ENCODE measurements at regions not wholly inside any gene's neighbourhood (a gene's known extent, or its start where the extent isn't known, plus 50 kb on each side); places are given as distances from the start of the nearest gene placed in this dataset.
A peak's percentile ranks its signal among the peaks of the same experiment; 100 is the strongest.

- no peak for TF ChIP-seq ATF6 (CRISPR knock-in tag; conservative IDR thresholded peaks at IDR 0.05)
- peak; percentile 84; the same call in 1 of the 2 replicates for TF ChIP-seq ARID3A (IDR thresholded peaks at IDR 0.05; ENCODE audit: low read depth, low read length)
- TF ChIP-seq SOX13 (IDR thresholded peaks at IDR 0.05) = no peak
- peak in 1 of 2 experiments; percentile 63; a peak in 2 of 4 replicates for TF ChIP-seq SOX13 (CRISPR knock-in tag; conservative IDR thresholded peaks at IDR 0.05 in 1 of 2, IDR thresholded peaks at IDR 0.05 in 1 of 2)
- TF ChIP-seq ATF2 (CRISPR knock-in tag; IDR thresholded peaks at IDR 0.05) = no peak
- TF ChIP-seq NBN (conservative IDR thresholded peaks at IDR 0.05) = no peak
- no peak for TF ChIP-seq KDM3A (CRISPR knock-in tag; IDR thresholded peaks at IDR 0.05; ENCODE audit: low read depth)
- TF ChIP-seq THAP11 (CRISPR knock-in tag; IDR thresholded peaks at IDR 0.05) = peak; percentile 37
- TF ChIP-seq ZNF138 (CRISPR knock-in tag; IDR thresholded peaks at IDR 0.05; ENCODE audit: low read depth) = no peak
- no peak for TF ChIP-seq ZNF124 (CRISPR knock-in tag; IDR thresholded peaks at IDR 0.05)
- peak; percentile 80; the same call in 1 of the 2 replicates for TF ChIP-seq TBX2 (CRISPR knock-in tag; IDR thresholded peaks at IDR 0.05; ENCODE audit: borderline replicate concordance)
- TF ChIP-seq ZNF414 (CRISPR knock-in tag; IDR thresholded peaks at IDR 0.05) = no peak
- no peak for TF ChIP-seq ZNF12 (CRISPR knock-in tag; IDR thresholded peaks at IDR 0.05)
- peak; percentile 24 for TF ChIP-seq ASH2L (IDR thresholded peaks at IDR 0.05; ENCODE audit: insufficient read length, low read depth, low read length)
- TF ChIP-seq AGO2 (optimal IDR thresholded peaks at IDR 0.05; ENCODE audit: low read depth, low read length) = no peak
- TF ChIP-seq HDAC2 (CRISPR knock-in tag; IDR thresholded peaks at IDR 0.05) = peak; percentile 54; the same call in 1 of the 2 replicates
- TF ChIP-seq NCOA2 (CRISPR knock-in tag; IDR thresholded peaks at IDR 0.05) = peak; percentile 32; the same call in 1 of the 2 replicates
- no peak for TF ChIP-seq CSRNP2 (CRISPR knock-in tag; conservative IDR thresholded peaks at IDR 0.05; ENCODE audit: low read depth)
- TF ChIP-seq ZNF746 (CRISPR knock-in tag; IDR thresholded peaks at IDR 0.05) = peak; percentile 78
- TF ChIP-seq ZNF281 (CRISPR knock-in tag; IDR thresholded peaks at IDR 0.05; ENCODE audit: borderline replicate concordance) = peak; percentile 98
Measured at GRCh38 chr2:46847185-46847710, 68.4 kb downstream of the MCFD2 start (continued).

Data from HepG2 (cell line).